ENCODE measurements at regions not wholly inside any gene's neighbourhood (a gene's known extent, or its start where the extent isn't known, plus 50 kb on each side); places are given as distances from the start of the nearest gene placed in this dataset.
"Not testable (repeated sequence)": the region's sequence is repeated elsewhere in the genome, so short reads cannot be mapped to it uniquely, and the experiment has no call there.

GRCh38 chr4:134700251-134700650 is 498.7 kb upstream of the PABPC4L start:
- Histone ChIP-seq H3K4me3 (no peak overlapping the region), H3K36me3 (ENCODE audit: insufficient read depth in 1 of 2, low read depth in 1 of 2) (no peaks in the 10 kb centered on the region), H3K9me3 (no peaks in the 10 kb centered on the region), H3K27ac (no peak overlapping the region), H3K27me3 (ENCODE audit: insufficient read depth in 3 of 3, low read length in 2 of 3) (no peaks in the 10 kb centered on the region), H3K4me1 (no peaks in the 10 kb centered on the region)
- DNase-seq (no peak), ATAC-seq (no peak)
- WGBS, 3 donors, result 77 to 84% (median 83%) methylated on average over 4 of the region's 4 CpGs
- intact Hi-C loops (cut with DNase I), result no loop called here
- TF ChIP-seq CTCF (IDR thresholded peaks at IDR 0.05), result no peak

GRCh38 chr4:134698831-134699230 is 497.2 kb upstream of the PABPC4L start:
- H3K27ac ChIP-seq; H3K36me3 ChIP-seq (ENCODE audit: insufficient read depth in 1 of 2, low read depth in 1 of 2); H3K9me3 ChIP-seq; ATAC-seq; H3K27me3 ChIP-seq (ENCODE audit: insufficient read depth in 3 of 3, low read length in 2 of 3); H3K4me3 ChIP-seq; intact Hi-C loops (cut with DNase I); H3K4me1 ChIP-seq; DNase-seq: not testable (repeated sequence)
- WGBS, 3 donors, result 87 to 94% (median 88%) methylated on average over 4 of the region's 4 CpGs

GRCh38 chr4:134695433-134695832 is 493.8 kb upstream of the PABPC4L start:
- Histone ChIP-seq H3K4me3 (no peak overlapping the region), H3K27me3 (ENCODE audit: insufficient read depth in 3 of 3, low read length in 2 of 3) (no peaks in the 10 kb centered on the region), H3K4me1 (no peaks in the 10 kb centered on the region), H3K27ac (no peak overlapping the region), H3K9me3 (no peaks in the 10 kb centered on the region), H3K36me3 (ENCODE audit: insufficient read depth in 1 of 2, low read depth in 1 of 2) (no peaks in the 10 kb centered on the region)
- ATAC-seq (no peak), DNase-seq (no peak)
- no peak for TF ChIP-seq CTCF (IDR thresholded peaks at IDR 0.05)
- 91% methylated on average over 1 of the region's 1 CpG for WGBS, 3 donors
- intact Hi-C loops (cut with DNase I), result no loop called here

- H3K4me1 ChIP-seq, result no peaks in the 10 kb centered on the region
- no peak for DNase-seq
- no peak for ATAC-seq
- no peaks in the 10 kb centered on the region for H3K27me3 ChIP-seq (ENCODE audit: insufficient read depth in 3 of 3, low read length in 2 of 3)
- H3K36me3 ChIP-seq (ENCODE audit: insufficient read depth in 1 of 2, low read depth in 1 of 2), result no peaks in the 10 kb centered on the region
- 80 to 86% (median 83%) methylated on average over 2 of the region's 2 CpGs for WGBS, 3 donors
- intact Hi-C loops (cut with DNase I), result no loop called here
- H3K4me3 ChIP-seq, result no peak overlapping the region
- no peaks in the 10 kb centered on the region for H3K9me3 ChIP-seq
- H3K27ac ChIP-seq, result no peak overlapping the region
- TF ChIP-seq CTCF (IDR thresholded peaks at IDR 0.05), result no peak
Observed at GRCh38 chr4:134691915-134692314, 490.3 kb upstream of the PABPC4L start.

GRCh38 chr4:134687646-134688628 is 486.3 kb upstream of the PABPC4L start:
- no peak for DNase-seq
- TF ChIP-seq CTCF (IDR thresholded peaks at IDR 0.05), result no peak
- no peaks in the 10 kb centered on the region for H3K9me3 ChIP-seq
- no peaks in the 10 kb centered on the region for H3K27me3 ChIP-seq (ENCODE audit: insufficient read depth in 3 of 3, low read length in 2 of 3)
- H3K4me3 ChIP-seq, result no peak overlapping the region
- intact Hi-C loops (cut with DNase I), result no loop called here
- H3K4me1 ChIP-seq, result no peaks in the 10 kb centered on the region
- H3K27ac ChIP-seq, result no peak overlapping the region
- H3K36me3 ChIP-seq (ENCODE audit: insufficient read depth in 1 of 2, low read depth in 1 of 2), result no peaks in the 10 kb centered on the region
- ATAC-seq, result no peak
- WGBS, 3 donors, result 67 to 73% (median 73%) methylated on average over 5 of the region's 5 CpGs
